ENCODE measurements at regions not wholly inside any gene's neighbourhood (a gene's known extent, or its start where the extent isn't known, plus 50 kb on each side); places are given as distances from the start of the nearest gene placed in this dataset.
"Not testable (repeated sequence)": the region's sequence is repeated elsewhere in the genome, so short reads cannot be mapped to it uniquely, and the experiment has no call there.

DNA sequence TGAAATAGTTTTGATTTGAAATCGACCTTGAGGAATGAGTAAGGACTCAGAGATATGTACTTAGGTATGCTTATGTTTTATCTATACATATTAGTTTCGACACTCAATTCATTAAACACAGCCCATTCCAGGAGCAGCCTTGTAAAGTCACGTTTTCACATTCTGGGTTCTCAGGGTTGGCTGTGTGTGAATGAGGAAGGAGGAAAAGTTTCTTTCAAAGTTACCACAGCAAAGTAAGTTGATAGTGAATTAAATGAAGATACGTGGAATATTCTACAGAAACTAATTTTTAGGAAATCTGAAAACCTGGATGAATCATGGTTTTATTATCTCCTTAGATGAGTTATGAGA, 133.5 kb downstream of the C3orf38 start:
- DNase-seq (ENCODE audit: low spot score) = no peak

DNA sequence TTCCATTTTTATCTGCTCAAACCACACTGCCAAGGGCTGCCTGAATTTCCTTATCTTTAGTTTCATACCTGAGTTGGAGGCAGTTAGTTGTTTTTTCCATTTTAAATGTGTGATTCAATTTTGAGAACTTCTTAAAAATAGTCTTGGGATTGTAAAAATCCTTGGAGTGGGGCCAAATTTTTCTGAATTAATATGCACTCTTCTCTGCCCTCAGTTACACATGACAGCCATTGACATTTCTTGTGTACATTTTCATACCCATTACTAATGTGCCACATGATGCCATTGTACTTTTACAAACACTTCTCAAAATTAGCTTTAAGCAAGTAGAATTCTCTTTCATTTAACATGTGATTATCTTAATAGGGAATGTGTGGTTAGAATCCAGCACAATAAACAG, 141.7 kb downstream of the C3orf38 start:
- no peak for DNase-seq (ENCODE audit: low spot score)

DNA sequence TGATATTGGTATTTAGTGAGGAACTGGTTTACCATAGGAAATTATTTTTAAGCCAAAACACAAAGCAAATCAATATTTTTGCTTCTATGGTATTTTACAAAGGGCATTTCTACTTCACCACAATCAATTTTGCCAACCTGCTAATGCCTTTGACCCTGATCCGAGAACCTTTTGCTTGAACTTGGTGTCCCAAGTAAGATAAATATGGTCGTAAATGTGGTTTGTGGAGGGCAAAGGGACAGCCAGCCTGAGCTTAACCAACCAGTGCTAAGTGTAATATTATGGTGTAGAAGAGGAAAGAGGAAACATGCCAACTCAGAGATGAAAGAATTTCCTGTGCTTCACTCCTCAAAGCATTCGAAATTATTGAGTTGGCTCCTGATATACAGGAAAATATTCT, 148.4 kb downstream of the C3orf38 start:
- no peak for DNase-seq (ENCODE audit: low spot score)

DNA sequence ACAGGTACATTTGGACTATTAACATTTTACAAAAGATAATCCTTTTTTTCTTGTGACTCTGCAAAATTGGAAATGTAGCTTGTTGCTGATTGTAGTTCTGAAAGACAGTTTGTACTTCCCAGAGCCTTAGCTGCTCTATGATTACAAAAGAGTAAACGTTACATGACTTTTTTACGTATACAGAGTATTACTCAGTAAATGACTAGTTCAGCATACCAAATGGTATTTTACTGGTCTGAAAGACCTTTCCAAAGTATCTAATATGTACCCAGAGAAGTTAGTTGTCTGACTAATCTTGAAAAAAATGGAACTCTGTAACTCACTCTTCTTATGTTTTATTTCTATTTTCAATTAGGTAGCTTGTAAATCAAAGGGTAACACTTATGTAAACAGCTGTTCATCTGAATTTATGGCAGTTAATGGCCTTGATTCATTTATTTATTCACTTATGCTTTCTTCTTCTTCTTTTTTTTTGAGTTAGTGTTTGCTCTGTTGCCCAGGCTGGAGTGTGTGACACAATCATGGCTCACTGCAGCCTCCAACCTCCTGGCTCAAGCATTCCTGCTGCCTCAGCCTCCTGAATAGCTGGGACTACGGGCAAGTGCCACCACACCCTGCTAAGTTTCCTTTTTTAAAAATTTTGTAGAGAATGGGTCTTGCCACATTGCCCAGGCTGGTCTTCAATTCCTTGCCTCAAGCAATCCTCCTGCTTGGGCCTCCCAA, 151.7 kb downstream of the C3orf38 start:
- DNase-seq (ENCODE audit: low spot score) = no peak

DNA sequence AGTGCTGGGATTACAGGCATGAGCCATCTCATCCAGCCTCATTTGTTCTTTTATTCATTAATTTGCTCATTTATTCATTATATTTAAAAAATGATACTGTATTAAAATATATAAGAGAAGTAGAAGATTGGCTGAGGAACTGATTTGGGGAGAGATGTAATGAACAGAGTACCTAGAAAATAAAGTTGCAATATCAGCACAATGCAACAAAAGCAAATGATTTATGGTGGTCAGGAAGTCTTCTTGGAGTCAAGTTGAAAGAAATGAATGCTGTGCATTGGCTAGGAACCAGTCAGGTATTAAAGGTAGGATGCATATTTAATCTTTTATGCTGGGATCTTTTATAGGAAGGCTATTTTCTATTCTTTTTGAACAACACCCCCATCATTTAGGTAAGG, 152.2 kb downstream of the C3orf38 start:
- DNase-seq (ENCODE audit: low spot score) = no peak

DNA sequence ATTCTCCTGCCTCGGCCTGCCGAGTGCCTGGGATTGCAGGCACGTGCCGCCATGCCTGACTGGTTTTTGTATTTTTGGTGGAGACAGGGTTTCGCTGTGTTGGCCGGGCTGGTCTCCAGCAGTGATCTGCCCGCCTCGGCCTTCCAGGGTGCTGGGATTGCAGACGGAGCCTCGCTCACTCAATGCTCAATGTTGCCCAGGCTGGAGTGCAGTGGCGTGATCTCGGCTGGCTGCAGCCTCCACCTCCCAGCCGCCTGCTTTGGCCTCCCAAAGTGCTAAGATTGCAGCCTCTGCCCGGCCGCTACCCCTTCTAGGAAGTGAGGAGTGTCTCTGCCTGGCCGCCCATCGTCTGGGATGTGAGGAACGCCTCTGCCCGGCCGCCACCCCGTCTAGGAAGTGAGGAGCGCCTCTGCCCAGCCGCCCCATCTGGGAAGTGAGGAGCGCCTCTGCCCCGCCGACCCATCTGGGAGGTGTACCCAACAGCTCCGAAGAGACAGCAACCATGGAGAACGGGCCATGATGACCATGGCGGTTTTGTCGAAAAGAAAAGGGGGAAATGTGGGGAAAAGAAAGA, 153.7 kb downstream of the C3orf38 start:
- DNase-seq (ENCODE audit: low spot score) = not testable (repeated sequence)

DNA sequence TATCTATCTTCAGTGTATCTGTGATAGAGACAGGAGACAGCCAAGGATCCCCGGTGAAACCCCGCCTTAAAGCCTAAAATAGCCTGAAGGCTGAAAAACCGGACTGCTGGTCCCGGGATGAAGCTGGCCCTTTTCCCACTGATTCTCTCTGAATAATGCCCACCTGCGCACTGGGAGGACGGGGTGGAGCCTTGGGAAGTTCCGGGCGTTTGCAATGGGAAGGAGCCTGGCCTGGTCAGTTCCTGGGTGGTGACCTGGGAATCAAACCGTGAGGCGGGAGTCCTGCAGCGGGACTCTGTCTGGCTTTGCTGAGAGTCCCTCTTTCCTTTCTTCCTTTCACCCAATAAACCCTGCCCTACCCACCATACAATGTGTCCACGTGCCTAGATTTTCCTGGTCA, 157.9 kb downstream of the C3orf38 start:
- no peak for DNase-seq (ENCODE audit: low spot score)

DNA sequence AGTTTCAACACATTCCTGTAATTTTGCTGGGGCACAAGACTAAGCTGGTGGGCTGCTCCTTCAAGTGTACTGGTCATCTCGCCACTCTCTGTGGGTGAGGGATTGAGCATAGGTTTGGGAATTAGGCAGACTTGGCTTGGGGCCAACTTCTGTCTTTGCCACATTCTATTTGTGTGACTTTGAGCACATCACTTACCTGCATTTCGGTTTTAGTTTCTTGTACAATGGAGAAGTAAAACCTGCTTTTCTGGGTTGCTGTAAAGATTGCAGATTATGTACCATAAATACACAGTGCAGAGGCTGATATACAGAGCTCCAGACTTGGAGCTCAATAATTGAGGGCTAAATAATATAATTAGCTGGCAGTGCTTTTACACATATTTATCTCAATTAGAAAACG, 162.1 kb downstream of the C3orf38 start:
- no peak for DNase-seq (ENCODE audit: low spot score)

DNA sequence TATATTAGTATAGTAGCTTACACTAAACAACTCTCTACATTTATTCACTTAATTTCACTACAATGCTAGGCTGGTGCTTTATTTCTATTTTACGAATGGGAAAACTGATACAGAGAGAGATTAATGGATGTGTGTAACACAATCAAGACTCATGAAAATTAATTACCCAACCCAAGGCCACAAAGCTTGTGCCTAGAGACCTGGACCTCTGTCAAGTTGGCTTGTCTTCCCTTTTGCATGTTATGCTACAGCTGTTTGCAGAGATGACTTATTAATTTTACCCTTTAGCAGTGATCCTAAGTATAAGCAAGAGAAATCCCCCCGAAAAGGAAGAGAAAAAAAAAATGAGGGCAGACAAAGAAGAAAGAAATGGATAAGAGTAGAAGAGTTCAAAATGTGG, 162.5 kb downstream of the C3orf38 start:
- no peak for DNase-seq (ENCODE audit: low spot score)

DNA sequence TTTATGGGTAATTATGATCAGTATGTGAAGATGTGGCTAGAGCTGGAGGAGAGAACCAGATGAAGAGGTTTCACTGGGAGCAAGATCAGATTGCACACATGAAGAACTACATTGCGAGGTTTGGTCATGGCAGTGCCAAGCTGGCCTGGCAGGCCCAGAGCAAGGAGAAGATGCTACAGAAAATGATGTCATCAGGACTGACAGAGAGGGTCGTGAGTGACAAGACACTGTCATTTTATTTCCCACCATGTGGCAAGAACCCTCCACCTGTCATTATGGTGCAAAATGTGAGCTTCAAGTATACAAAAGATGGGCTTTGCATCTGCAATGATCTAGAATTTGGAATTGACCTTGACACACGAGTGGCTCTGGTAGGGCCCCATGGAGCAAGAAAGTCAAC, 168.3 kb downstream of the C3orf38 start:
- DNase-seq (ENCODE audit: low spot score) = no peak

DNA sequence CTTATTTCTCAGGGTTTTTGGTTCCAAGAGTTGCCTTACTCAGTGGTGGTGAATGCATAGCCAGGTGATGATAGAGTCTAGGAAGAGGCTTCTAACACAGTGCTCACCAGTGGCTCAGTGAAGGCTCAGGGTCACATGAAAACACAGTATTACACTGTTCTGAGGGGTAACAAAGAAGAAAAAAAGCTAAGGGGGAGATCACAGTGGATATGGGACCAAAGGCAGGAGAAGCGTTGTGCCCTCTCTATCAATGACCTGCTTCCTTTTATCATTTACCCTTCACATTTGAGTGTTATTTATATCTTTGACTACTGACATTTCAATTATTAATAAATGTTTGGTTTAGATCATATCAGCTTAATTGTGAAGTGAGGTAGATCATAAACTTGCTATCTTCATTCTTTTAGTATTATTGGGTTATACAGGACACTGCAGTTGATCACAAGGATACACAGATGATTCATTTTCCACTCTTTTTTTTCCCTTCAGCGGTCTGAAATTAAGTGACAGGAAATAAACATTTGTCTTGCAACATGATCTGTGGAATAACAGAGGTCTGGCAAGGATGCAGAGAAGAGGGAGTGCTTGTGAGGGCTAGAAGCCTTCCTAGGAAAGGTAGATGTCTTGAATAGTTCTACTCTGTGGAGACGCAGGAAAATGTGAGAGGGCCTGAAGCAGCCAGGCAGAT, 171.7 kb downstream of the C3orf38 start:
- no peak for DNase-seq (ENCODE audit: low spot score)

DNA sequence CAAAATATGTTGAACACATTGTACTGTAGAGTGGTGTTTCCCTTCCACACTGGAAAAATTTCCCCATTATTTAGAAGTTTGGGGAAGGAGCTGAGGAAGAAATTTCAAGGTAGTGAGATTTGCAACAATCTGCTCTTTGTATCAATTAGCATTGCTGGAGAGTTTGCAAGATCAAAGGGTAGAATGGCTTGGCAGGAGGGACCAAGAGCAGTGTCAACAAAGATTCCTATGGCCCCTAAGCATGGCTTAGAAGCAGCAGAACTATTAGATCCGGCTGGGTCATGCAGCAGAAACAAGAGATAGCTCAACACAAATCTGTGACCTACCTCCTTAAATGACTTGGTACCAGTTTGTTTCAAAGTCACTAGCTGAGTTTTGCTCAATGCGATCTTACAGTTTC, 175.0 kb downstream of the C3orf38 start:
- DNase-seq (ENCODE audit: low spot score) = no peak

DNA sequence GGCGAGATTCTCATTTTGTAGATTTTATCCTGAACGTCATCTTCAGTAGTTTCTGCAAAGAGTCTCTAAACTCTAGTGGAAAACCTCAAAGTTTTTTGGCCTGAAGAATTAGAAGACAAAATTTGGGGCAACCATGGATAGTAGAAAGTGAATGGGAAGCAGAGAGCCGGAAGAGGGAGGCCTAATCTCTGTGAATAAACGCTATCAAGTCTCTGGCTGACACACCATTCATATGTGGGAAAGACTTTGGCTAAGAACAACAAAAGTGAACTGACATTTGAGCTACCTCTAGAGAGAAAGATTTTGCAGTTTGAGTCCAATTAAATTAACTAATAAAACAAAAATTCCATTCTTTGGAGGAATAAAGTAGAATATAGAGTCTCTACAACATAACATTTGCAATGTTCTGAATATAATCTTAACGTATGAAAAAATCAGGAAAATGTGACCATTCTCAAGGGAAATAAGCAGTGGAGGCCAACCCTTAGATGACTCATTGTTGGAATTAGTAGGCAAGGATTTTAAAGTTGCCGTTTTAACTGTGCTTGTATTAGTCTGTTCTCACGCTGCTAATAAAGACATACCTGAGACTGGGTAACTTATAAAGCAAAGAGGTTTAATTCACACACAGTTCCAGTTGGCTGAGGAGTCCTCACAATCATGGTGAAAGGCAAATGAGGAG, 184.6 kb downstream of the C3orf38 start:
- no peak for DNase-seq (ENCODE audit: low spot score)

DNA sequence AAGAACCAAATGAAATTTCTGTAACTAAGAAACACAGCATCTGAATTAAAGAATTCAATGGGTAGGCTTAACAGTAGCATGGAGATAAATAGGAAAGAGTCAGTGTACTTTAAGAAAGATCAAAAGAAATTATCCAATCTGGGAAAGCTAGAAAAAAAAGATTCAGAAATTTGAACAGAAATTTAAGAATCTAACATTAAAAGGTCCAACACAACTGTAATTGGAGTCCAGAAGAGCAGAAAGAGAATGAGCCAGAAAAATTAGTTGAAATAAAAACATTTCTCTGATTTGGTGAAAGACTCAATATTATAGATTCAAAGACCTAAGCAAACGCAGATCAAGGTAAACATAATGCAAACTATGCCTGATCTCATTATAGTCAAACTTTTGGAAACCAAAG, 187.1 kb downstream of the C3orf38 start:
- no peak for DNase-seq (ENCODE audit: low spot score)

DNA sequence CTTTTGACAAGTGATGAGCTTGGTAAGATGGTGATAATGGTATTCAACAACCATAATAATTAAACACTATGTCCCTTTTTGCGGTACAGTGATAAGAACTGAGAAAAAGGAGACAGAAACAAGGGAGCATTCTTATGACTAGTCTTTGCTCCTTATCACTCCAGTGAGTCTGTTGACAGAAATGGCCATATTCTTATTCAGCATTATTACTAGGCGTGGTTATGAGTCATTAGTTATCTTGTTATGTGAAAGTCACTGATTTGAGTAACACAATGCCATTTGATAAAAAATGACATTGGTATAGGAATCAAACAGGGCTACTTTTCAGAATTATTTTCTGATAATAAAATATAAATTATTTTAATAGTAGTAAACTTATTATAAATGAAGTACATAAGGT, 193.5 kb downstream of the C3orf38 start:
- DNase-seq (ENCODE audit: low spot score) = no peak

DNA sequence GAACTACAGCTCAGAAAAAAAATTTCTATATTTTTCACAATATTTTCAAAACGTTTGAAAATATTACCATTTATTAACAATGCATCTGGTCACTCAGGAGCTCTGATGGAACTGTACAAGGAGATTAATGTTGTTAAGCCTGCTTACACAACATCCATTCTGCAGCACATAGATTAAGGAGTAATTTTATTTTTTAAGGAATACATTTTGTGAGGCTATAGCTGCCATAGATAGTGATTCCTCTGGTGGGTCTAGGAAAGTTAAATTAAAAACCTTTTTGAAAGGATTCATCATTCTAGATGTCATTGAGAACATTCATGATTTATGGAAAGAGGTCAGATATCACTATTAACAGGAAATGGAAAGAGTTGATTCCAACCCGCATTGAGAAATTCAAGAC, 196.9 kb downstream of the C3orf38 start:
- no peak for DNase-seq (ENCODE audit: low spot score)

DNA sequence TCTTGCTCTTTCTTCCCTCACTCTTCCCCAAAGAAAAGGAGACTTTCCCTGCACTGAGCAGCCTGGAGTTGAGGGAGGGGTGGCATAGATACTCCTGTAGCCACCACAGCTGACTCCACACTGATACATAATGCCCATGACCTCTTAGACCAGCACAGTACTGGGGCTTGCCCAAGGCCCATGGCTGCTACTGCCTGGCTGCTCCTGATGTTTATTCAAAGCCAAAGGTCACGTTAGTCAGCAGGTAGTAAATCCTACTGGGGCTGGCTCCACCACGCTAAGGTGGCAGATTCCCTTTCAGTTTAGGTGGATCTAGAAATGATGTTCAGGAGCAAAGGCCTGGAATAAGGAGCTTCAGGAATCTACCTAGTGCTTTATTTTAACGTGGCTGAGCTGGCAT, 212.7 kb downstream of the C3orf38 start:
- no peak for DNase-seq (ENCODE audit: low spot score)

DNA sequence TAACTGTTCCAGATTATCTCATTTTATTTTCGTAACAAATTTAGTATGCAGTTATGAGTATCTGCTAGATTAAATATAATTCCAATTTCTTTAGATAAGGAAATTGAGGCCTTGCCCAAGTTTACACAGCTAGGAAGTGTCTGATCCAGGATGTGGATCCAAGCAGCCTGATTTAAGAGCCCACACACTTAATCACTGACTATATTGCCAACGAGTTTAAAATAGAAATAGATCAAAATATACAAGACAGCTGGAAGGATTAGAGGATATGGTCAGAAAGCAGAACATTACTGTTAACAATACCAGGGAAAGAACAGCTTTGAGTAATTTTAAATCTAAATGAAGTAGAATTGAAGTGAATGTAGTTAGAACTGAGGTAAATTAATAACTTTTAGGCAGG, 215.2 kb downstream of the C3orf38 start:
- no peak for DNase-seq (ENCODE audit: low spot score)

DNA sequence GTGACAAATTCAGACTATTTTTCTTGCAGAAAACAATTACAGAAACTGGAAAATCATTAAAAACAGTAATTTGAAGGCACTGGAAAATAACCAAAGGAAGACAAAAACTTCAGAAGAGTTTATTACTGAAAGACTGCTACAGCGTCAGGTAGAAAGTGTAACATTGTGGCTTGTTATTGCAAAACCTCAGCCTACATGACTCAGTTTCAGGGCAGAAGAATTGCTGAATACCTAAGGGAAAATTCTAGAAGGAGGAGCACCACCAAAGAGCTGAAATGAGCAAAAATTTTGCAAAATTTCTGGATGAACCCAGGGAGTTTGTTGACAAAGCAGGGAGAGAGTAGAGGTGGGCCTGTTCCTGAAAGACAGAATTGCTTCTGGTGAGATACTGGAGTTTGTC, 219.6 kb downstream of the C3orf38 start:
- no peak for DNase-seq (ENCODE audit: low spot score)

DNA sequence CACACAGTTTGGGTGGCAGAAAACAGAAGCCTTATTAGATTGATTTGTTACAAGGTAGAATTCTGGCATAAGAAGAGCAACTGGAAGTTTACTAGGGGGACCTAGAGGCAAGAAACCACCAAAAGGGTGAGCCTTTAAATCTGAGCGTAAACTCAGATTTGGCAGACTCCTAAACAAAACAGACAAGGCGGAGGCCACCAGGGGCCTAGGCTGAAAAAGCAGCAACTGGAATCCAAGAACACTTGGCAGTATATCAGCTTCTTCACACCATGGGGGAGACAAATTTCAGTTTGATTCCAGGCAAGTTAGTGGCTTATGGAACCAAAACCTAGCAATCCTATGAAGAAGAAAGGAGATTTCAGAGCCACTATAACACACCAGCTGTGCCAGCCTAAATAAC, 220.0 kb downstream of the C3orf38 start:
- no peak for DNase-seq (ENCODE audit: low spot score)

DNA sequence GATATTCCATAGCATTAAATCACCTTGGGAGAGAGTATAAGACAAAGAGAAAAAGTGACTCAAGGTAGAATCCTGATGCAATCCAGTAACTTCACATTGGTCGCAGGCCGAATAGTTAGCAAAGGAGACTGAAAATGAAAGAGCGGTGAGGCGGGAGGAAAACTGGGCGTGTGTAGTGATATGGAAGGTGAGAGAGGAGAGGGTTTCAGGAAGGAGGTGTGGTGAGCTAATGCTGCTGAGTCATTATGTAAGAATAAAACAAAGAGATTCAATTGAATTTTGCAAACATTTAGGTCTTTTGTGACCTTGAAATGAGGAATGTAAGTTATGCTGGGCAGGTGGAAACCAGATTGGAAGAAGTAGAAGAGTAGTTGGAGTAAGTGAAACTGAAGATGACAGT, 235.3 kb downstream of the C3orf38 start:
- no peak for DNase-seq (ENCODE audit: low spot score)

DNA sequence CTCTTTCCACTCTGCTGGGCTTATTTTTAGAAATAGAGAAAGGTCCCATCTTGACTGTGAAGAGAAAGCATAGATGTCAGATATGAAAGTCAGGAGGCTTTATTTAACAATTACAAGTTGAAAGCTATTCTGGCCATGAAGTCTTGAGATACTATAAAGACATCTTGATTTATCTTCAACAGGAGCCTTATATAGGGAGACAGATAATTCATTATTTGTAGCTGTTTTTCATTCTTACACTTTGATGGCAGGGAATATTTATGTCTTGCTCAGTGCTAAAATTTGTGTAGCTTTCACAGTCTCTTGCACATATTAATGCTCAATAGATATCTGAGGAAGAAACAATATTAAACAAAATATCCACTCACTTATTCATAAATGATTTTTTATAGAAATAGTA, 248.8 kb downstream of the C3orf38 start:
- no peak for DNase-seq (ENCODE audit: low spot score)

DNA sequence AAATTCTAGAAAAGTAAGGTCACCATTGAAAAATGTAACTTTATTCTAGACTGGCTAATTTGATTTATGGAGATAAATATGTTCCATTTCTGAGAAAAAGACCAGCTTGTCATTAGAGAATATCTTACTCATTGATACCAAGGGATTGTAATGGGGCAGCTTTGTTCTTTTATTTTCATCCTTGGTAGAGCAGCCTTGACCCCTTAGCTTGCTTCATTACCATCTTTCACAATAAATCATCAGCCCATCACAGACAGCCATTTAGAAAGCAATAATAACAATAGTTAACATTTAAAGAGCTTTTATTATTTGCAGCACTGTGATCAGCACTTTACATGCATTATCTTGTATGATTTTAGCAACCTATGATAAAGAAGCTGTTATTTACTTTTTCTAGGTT, 253.6 kb downstream of the C3orf38 start:
- no peak for DNase-seq (ENCODE audit: low spot score)

All from SK-N-DZ (cell line).